Liver (tissue), 8 donors: ENCODE measurements at regions not wholly inside any gene's neighbourhood (a gene's known extent, or its start where the extent isn't known, plus 50 kb on each side); places are given as distances from the start of the nearest gene placed in this dataset.

Source experiments
- DNase-seq: peaks from one replicate; pipeline ENCODE4 v3.0.0-alpha.2; 2017; ENCODE audit warnings: low spot score
- H3K27ac ChIP-seq, 2 donors: one replicate each; pipeline ENCODE4 v1.7.0; 2013; ENCODE audit warnings: inconsistent platforms in 2 of 2, low read length in 2 of 2, control low read depth in 1 of 2, low read depth in 1 of 2, mild to moderate bottlenecking in 1 of 2
- H3K27me3 ChIP-seq, 4 donors: one replicate each; pipeline versions ENCODE4 v1.6.1 to v1.7.0; 2013; ENCODE audit warnings: low read length in 3 of 4, inconsistent platforms in 1 of 4, mild to moderate bottlenecking in 1 of 4, moderate library complexity in 1 of 4; ENCODE audit not compliant: control insufficient read depth in 4 of 4, insufficient read depth in 4 of 4
- H3K36me3 ChIP-seq, 4 donors: one replicate each; pipeline versions ENCODE4 v1.6.1 to v1.7.0; 2013; ENCODE audit warnings: low read length in 3 of 4, mild to moderate bottlenecking in 3 of 4, low read depth in 1 of 4, moderate library complexity in 1 of 4; ENCODE audit not compliant: control insufficient read depth in 4 of 4, insufficient read depth in 3 of 4
- H3K4me1 ChIP-seq, 4 donors: one replicate each; pipeline versions ENCODE4 v1.6.1 to v1.7.0; 2013; ENCODE audit warnings: low read length in 3 of 4, mild to moderate bottlenecking in 3 of 4, moderate library complexity in 1 of 4; ENCODE audit not compliant: control insufficient read depth in 4 of 4, insufficient read depth in 4 of 4
- H3K4me3 ChIP-seq, 3 donors: one replicate each; pipeline versions ENCODE4 v1.6.1 to v1.7.0; 2013; ENCODE audit warnings: low read length in 3 of 3, control low read depth in 1 of 3, low read depth in 1 of 3, mild to moderate bottlenecking in 1 of 3
- H3K9ac ChIP-seq, 2 donors: one replicate each; pipeline ENCODE4 v1.7.0; 2013; ENCODE audit warnings: low read length in 2 of 2, mild to moderate bottlenecking in 2 of 2, moderate library complexity in 2 of 2, control low read depth in 1 of 2, low read depth in 1 of 2
- H3K9me3 ChIP-seq, 4 donors: one replicate each; pipeline versions ENCODE4 v1.6.1 to v1.7.0; 2013; ENCODE audit warnings: low read length in 3 of 4; ENCODE audit not compliant: control insufficient read depth in 4 of 4
- CTCF ChIP-seq: fragments of 150-350 bp; IDR thresholded peaks from 2 replicates; pipeline ENCODE4 v1.5.1; 2017; ENCODE audit warnings: improper control_type of control experiment, low read depth, low read length; ENCODE audit not compliant: missing input control
- EGR1 ChIP-seq, 2 donors: IDR thresholded peaks; 2 replicates each; pipeline ENCODE4 v1.6.1; 2016 to 2018; ENCODE audit warnings: antibody characterized with exemption in 2 of 2, low read depth in 2 of 2
- FOXA2 ChIP-seq: IDR thresholded peaks from 2 replicates; pipeline ENCODE4 v1.6.1; 2016; ENCODE audit warnings: antibody characterized with exemption
- GABPA ChIP-seq, 2 donors: IDR thresholded peaks in 1 of 2; conservative IDR thresholded peaks in 1 of 2; 2 replicates each; pipeline ENCODE4 v1.6.1; 2016; ENCODE audit warnings: antibody characterized with exemption in 2 of 2, mild to moderate bottlenecking in 1 of 2, moderate library complexity in 1 of 2
- HNF4A ChIP-seq, 2 donors: conservative IDR thresholded peaks; 2 replicates each; pipeline ENCODE4 v1.6.1; 2016; ENCODE audit warnings: antibody characterized with exemption in 2 of 2, mild to moderate bottlenecking in 2 of 2
- HNF4G ChIP-seq: IDR thresholded peaks from 2 replicates; pipeline ENCODE4 v1.6.1; 2016; ENCODE audit warnings: antibody characterized with exemption
- JUND ChIP-seq, 2 donors: IDR thresholded peaks; 2 replicates each; pipeline ENCODE4 v1.6.1; 2016; ENCODE audit warnings: antibody characterized with exemption in 2 of 2
- NR2F2 ChIP-seq: IDR thresholded peaks from 2 replicates; pipeline ENCODE4 v1.6.1; 2016; ENCODE audit warnings: antibody characterized with exemption
- RAD21 ChIP-seq, 2 donors: IDR thresholded peaks; 2 replicates each; pipeline ENCODE4 v1.6.1; 2016; ENCODE audit warnings: antibody characterized with exemption in 2 of 2, mild to moderate bottlenecking in 2 of 2
- REST ChIP-seq: IDR thresholded peaks from 2 replicates; pipeline ENCODE4 v1.6.1; 2016; ENCODE audit warnings: antibody characterized with exemption, mild to moderate bottlenecking
- RXRA ChIP-seq, 2 donors: IDR thresholded peaks; 2 replicates each; pipeline ENCODE4 v1.6.1; 2017 to 2018; ENCODE audit warnings: antibody characterized with exemption in 2 of 2, mild to moderate bottlenecking in 1 of 2
- WGBS: extraction: QIAGEN DNeasy Blood & Tissue Kit; methylation state at CpG from one replicate; pipeline ENCODE4 v1.1.7; 2013; 5-methylcytosine and 5-hydroxymethylcytosine counted together
- TF ChIP-seq, protein P1 (sequence below): IDR thresholded peaks from 2 replicates; pipeline ENCODE4 v1.6.1; 2016; ENCODE audit warnings: antibody characterized with exemption
- donor health status: healthy.
- donor health status: healthy.
- donor health status: healthy.
- donor health status: healthy.
- donor health status: healthy.

GRCh38 chr3:64765947-64766346, 78.1 kb upstream of the ADAMTS9 start:
- Histone ChIP-seq H3K9me3 (no peaks in the 10 kb centered on the region), H3K27me3 (no peaks in the 10 kb centered on the region), H3K4me3 (no peak overlapping the region), H3K27ac (no peak overlapping the region), H3K4me1 (no peaks in the 10 kb centered on the region), H3K36me3 (no peaks in the 10 kb centered on the region), H3K9ac (no peak overlapping the region)
- 75% methylated on average over 4 of the region's 4 CpGs for WGBS
- DNase-seq: no peak
- TF ChIP-seq HNF4A (conservative IDR thresholded peaks at IDR 0.05) (no peak), REST (no peak), NR2F2 (no peak), CTCF (no peak)
- TF ChIP-seq, protein P1, sequence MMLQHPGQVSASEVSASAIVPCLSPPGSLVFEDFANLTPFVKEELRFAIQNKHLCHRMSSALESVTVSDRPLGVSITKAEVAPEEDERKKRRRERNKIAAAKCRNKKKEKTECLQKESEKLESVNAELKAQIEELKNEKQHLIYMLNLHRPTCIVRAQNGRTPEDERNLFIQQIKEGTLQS: no peak

DNA sequence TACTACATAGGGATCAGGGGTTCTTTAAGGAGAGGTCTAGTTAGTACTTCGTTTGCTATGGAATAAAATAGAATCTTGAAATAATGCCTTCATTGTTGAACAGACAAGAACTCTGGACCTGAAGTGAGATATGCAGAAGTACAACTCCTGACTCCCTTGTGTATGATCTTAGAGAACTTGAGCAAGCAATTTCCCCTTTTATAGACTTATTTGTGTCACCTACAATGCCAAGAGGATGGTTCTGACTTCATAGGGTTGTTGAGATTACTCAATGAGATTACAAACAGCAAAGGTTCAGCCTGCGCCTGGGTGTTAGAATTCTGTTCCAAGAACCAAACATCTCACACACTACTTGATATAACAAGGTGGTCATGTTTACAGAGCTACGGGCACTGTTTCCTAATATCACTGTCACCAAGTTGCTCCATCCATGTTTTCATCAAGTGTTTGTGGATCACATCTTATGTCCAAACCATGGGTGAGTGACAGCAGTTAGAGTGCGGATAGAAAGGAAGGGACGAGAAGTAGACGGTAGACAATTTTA, 76.7 kb upstream of the ADAMTS9 start:
- Histone ChIP-seq H3K27me3 (no peaks in the 10 kb centered on the region), H3K4me1 (no peaks in the 10 kb centered on the region), H3K27ac (no peak overlapping the region), H3K4me3 (no peak overlapping the region), H3K9ac (no peak overlapping the region), H3K36me3 (no peaks in the 10 kb centered on the region), H3K9me3 (no peaks in the 10 kb centered on the region)
- no peak for TF ChIP-seq RAD21 (IDR thresholded peaks at IDR 0.05)
- TF ChIP-seq GABPA (IDR thresholded peaks at IDR 0.05 in 1 of 2, conservative IDR thresholded peaks at IDR 0.05 in 1 of 2): no peak
- TF ChIP-seq RXRA (IDR thresholded peaks at IDR 0.05): no peak
- no peak for TF ChIP-seq EGR1 (IDR thresholded peaks at IDR 0.05; ENCODE audit: low read depth in 2 of 2)
- TF ChIP-seq REST: no peak
- no peak for TF ChIP-seq JUND (IDR thresholded peaks at IDR 0.05)
- no peak for TF ChIP-seq FOXA2
- TF ChIP-seq HNF4G: no peak
- 65% methylated on average over 6 of the region's 6 CpGs for WGBS
- DNase-seq: no peak
